ENCODE measurements at regions not wholly inside any gene's neighbourhood (a gene's known extent, or its start where the extent isn't known, plus 50 kb on each side); places are given as distances from the start of the nearest gene placed in this dataset.

DNA sequence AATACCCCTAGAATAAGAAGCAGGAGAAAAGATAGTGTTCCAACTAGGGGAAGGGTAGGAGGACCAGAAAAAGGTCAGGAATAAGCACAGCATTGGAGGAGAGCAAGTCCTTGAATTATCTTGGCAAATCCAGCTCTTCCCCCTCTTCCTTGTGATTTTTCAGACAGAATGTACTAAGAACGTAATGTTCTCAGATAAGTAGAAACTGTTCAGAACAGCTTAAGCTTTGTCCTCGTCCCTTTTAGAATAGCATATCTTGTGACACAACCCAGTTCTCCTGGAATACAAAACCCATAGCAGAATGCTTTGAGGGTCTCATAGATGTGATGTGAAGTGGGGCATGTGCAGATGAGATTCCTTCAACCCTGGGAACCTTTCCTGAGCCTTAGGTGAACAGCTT is 97.4 kb downstream of the EMB start:
- Histone ChIP-seq H3K4me2 (ENCODE audit: insufficient read depth, low read length) (no peak overlapping the region), H3K4me1 (replicated peaks in 1 of 2; ENCODE audit: control insufficient read depth in 2 of 2, insufficient read depth in 2 of 2, low read length in 2 of 2) (no peaks in the 10 kb centered on the region), H3K36me3 (ENCODE audit: control insufficient read depth, insufficient read depth, low read length) (no peaks in the 10 kb centered on the region), H4K20me1 (replicated peaks; ENCODE audit: control insufficient read depth, insufficient read depth, low read length) (no peaks in the 10 kb centered on the region), H2AFZ (ENCODE audit: low read depth, low read length) (no peak overlapping the region), H3K9ac (ENCODE audit: insufficient read depth in 1 of 2, low read depth in 2 of 2, low read length in 2 of 2) (no peak overlapping the region), H3K9me1 (ENCODE audit: control insufficient read depth, insufficient read depth, low read length) (no peaks in the 10 kb centered on the region), H3K27me3 (ENCODE audit: control insufficient read depth in 2 of 2, insufficient read depth in 2 of 2, low read length in 2 of 2) (no peaks in the 10 kb centered on the region), H3K79me2 (ENCODE audit: control insufficient read depth, insufficient read depth, low read length) (no peaks in the 10 kb centered on the region), H3K4me3 (no peak overlapping the region), H3K9me3 (replicated peaks; ENCODE audit: control insufficient read depth, insufficient read depth, low read depth, low read length) (no peaks in the 10 kb centered on the region), H3K27ac (ENCODE audit: extremely low read depth, low read depth, low read length) (no peak overlapping the region)
- in situ Hi-C loops (cut with MboI) (no loop called here), intact Hi-C loops (cut with micrococcal nuclease) (no loop called here)
- ATAC-seq (no peak), DNase-seq (ENCODE audit: extremely low read depth in 1 of 4, low spot score in 3 of 4) (no peak), FAIRE-seq (no peak)
- ChIA-PET CTCF (ENCODE audit: low intra/inter-chr PET ratio) (no interaction called here), POLR2A (no interaction called here)
- 0% methylated on average over 2 of the region's 2 CpGs for WGBS (ENCODE audit: insufficient coverage, low coverage, missing lambda C conversion rate)
- TF ChIP-seq RFX5 (IDR thresholded peaks at IDR 0.05; ENCODE audit: low read depth, low read length) (no peak), ZFP1 (CRISPR knock-in tag; IDR thresholded peaks at IDR 0.05) (no peak), PHB2 (IDR thresholded peaks at IDR 0.05; ENCODE audit: low read depth) (no peak), ZNF77 (CRISPR knock-in tag; IDR thresholded peaks at IDR 0.05) (no peak)
- TF ChIP-seq, protein P1, sequence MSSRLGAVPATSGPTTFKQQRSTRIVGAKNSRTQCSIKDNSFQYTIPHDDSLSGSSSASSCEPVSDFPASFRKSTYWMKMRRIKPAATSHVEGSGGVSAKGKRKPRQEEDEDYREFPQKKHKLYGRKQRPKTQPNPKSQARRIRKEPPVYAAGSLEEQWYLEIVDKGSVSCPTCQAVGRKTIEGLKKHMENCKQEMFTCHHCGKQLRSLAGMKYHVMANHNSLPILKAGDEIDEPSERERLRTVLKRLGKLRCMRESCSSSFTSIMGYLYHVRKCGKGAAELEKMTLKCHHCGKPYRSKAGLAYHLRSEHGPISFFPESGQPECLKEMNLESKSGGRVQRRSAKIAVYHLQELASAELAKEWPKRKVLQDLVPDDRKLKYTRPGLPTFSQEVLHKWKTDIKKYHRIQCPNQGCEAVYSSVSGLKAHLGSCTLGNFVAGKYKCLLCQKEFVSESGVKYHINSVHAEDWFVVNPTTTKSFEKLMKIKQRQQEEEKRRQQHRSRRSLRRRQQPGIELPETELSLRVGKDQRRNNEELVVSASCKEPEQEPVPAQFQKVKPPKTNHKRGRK (tag; IDR thresholded peaks at IDR 0.05): no peak
- TF ChIP-seq, protein P2, sequence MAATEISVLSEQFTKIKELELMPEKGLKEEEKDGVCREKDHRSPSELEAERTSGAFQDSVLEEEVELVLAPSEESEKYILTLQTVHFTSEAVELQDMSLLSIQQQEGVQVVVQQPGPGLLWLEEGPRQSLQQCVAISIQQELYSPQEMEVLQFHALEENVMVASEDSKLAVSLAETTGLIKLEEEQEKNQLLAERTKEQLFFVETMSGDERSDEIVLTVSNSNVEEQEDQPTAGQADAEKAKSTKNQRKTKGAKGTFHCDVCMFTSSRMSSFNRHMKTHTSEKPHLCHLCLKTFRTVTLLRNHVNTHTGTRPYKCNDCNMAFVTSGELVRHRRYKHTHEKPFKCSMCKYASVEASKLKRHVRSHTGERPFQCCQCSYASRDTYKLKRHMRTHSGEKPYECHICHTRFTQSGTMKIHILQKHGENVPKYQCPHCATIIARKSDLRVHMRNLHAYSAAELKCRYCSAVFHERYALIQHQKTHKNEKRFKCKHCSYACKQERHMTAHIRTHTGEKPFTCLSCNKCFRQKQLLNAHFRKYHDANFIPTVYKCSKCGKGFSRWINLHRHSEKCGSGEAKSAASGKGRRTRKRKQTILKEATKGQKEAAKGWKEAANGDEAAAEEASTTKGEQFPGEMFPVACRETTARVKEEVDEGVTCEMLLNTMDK (IDR thresholded peaks at IDR 0.05; ENCODE audit: borderline replicate concordance, insufficient read depth, low read depth, low read length, poor library complexity, severe bottlenecking): no peak
- BruUV-seq (replicated peaks): no TSS peak
